H1 (cell line): ENCODE measurements at regions not wholly inside any gene's neighbourhood (a gene's known extent, or its start where the extent isn't known, plus 50 kb on each side); places are given as distances from the start of the nearest gene placed in this dataset.

Source experiments
- CTCF ChIA-PET: fragments of 300-600 bp; sonication (Branson Sonifier 250); formaldehyde crosslinking; loops from one replicate; lab custom pipeline; 2021; ENCODE audit not compliant: partially characterized antibody; lab: Charles Lee
- POLR2A ChIA-PET: fragments of 300-600 bp; sonication (Branson Sonifier 250); formaldehyde crosslinking; loops from one replicate; lab custom pipeline; 2021; ENCODE audit warnings: inconsistent platforms; ENCODE audit not compliant: partially characterized antibody; lab: Charles Lee
- DNase-seq, 2 experiments: peaks; one replicate each; pipeline versions ENCODE4 v3.0.0 to v3.0.0-alpha.2; 2010 to 2022; ENCODE audit warnings: low spot score in 2 of 2, low read depth in 1 of 2, mixed read lengths in 1 of 2
- FAIRE-seq: peaks from 2 replicates; lab custom pipeline; 2011; peaks lifted over from hg19 to GRCh38; lab: Jason Lieb, UNC
- H2AFZ ChIP-seq: 2 replicates; pipeline ENCODE4 v1.8.1; 2012; ENCODE audit warnings: low read length, inconsistent platforms
- H2AK5ac ChIP-seq: 2 replicates; pipeline ENCODE4 v1.6.1; 2013; ENCODE audit warnings: low read depth, low read length
- H2BK120ac ChIP-seq: replicated peaks from 2 replicates; pipeline ENCODE3; 2013; ENCODE audit warnings: low read depth, low read length, inconsistent platforms
- H2BK12ac ChIP-seq: 2 replicates; pipeline ENCODE4 v1.6.1; 2013; ENCODE audit warnings: low read depth, low read length
- H2BK15ac ChIP-seq: 2 replicates; pipeline ENCODE4 v1.6.1; 2013; ENCODE audit warnings: low read length
- H2BK20ac ChIP-seq: 2 replicates; pipeline ENCODE4 v1.6.1; 2013; ENCODE audit warnings: low read length
- H2BK5ac ChIP-seq: 2 replicates; pipeline ENCODE4 v1.6.1; 2013; ENCODE audit warnings: low read depth, low read length
- H3K14ac ChIP-seq: 2 replicates; pipeline ENCODE4 v1.6.1; 2013; ENCODE audit warnings: inconsistent platforms; ENCODE audit not compliant: insufficient read length
- H3K18ac ChIP-seq: 2 replicates; pipeline ENCODE4 v1.6.1; 2013; ENCODE audit warnings: low read length; ENCODE audit errors: extremely low read depth
- H3K23ac ChIP-seq: 2 replicates; pipeline ENCODE4 v1.6.1; 2013; ENCODE audit warnings: inconsistent platforms; ENCODE audit not compliant: insufficient read length
- H3K23me2 ChIP-seq: 2 replicates; pipeline ENCODE4 v1.6.1; 2013; ENCODE audit warnings: low read depth, low read length
- H3K27ac ChIP-seq: 2 replicates; pipeline ENCODE4 v1.6.1; 2011; ENCODE audit warnings: low read depth, low read length, inconsistent platforms
- H3K27me3 ChIP-seq, 4 experiments: replicated peaks in 1 of 4; 1 replicate in 1 of 4; 2 replicates in 3 of 4; pipeline versions ENCODE4 v1.6.1 to v1.8.1; 2011 to 2013; ENCODE audit warnings: low read length in 3 of 4, mild to moderate bottlenecking in 3 of 4, inconsistent platforms in 2 of 4, mixed read lengths in 2 of 4, moderate library complexity in 1 of 4; ENCODE audit not compliant: control insufficient read depth in 3 of 4, insufficient read depth in 3 of 4; ENCODE audit errors: extremely low read depth in 1 of 4
- H3K36me3 ChIP-seq, 4 experiments: 2 replicates each; pipeline versions ENCODE4 v1.6.1 to v1.8.1; 2011 to 2013; ENCODE audit warnings: mild to moderate bottlenecking in 4 of 4, low read length in 3 of 4, moderate library complexity in 2 of 4, control low read depth in 1 of 4, inconsistent platforms in 1 of 4; ENCODE audit not compliant: insufficient read depth in 4 of 4, control insufficient read depth in 2 of 4
- H3K4ac ChIP-seq: replicated peaks from 2 replicates; pipeline ENCODE3; 2013; ENCODE audit warnings: low read length, low read depth, mixed read lengths, inconsistent platforms; ENCODE audit not compliant: insufficient read length
- H3K4me1 ChIP-seq, 4 experiments: replicated peaks in 1 of 4; 1 replicate in 1 of 4; 2 replicates in 3 of 4; pipeline versions ENCODE4 v1.6.1 to v1.8.1; 2011 to 2013; ENCODE audit warnings: low read length in 3 of 4, inconsistent platforms in 2 of 4, mixed read lengths in 1 of 4; ENCODE audit not compliant: insufficient read depth in 4 of 4, control insufficient read depth in 3 of 4
- H3K4me2 ChIP-seq, 2 experiments: 2 replicates each; pipeline versions ENCODE4 v1.6.1 to v1.8.1; 2011 to 2013; ENCODE audit warnings: low read depth in 2 of 2, low read length in 2 of 2, control low read depth in 1 of 2, inconsistent platforms in 1 of 2, mild to moderate bottlenecking in 1 of 2; ENCODE audit not compliant: insufficient read depth in 1 of 2
- H3K4me3 ChIP-seq, 4 experiments: fragments of 200-600, 300-600 bp in 1 of 4; sonication (generic), shearing (Covaris generic), sonication (Bioruptor Twin) in 1 of 4; 2 replicates each; pipeline versions ENCODE4 v1.5.1 to v1.8.1; 2011 to 2016; ENCODE audit warnings: low read length in 4 of 4, low read depth in 3 of 4, control low read depth in 2 of 4, inconsistent platforms in 2 of 4, mild to moderate bottlenecking in 2 of 4, mixed read lengths in 1 of 4, moderate library complexity in 1 of 4; ENCODE audit not compliant: insufficient read depth in 2 of 4; ENCODE audit errors: extremely low read depth in 1 of 4
- H3K56ac ChIP-seq: replicated peaks from 2 replicates; pipeline ENCODE3; 2013; ENCODE audit warnings: low read depth, mild to moderate bottlenecking, mixed read lengths, low read length, inconsistent platforms; ENCODE audit not compliant: insufficient read length
- H3K79me1 ChIP-seq: 2 replicates; pipeline ENCODE4 v1.6.1; 2013; ENCODE audit warnings: low read depth, low read length, control low read depth
- H3K79me2 ChIP-seq, 2 experiments: 2 replicates each; pipeline versions ENCODE4 v1.6.1 to v1.8.1; 2012 to 2013; ENCODE audit warnings: low read length in 2 of 2, mild to moderate bottlenecking in 2 of 2, inconsistent platforms in 1 of 2; ENCODE audit not compliant: insufficient read depth in 2 of 2, control insufficient read depth in 1 of 2
- H3K9ac ChIP-seq, 4 experiments: replicated peaks in 1 of 4; 1 replicate in 1 of 4; 2 replicates in 3 of 4; pipeline versions ENCODE4 v1.6.1 to v1.8.1; 2011 to 2013; ENCODE audit warnings: low read depth in 3 of 4, low read length in 3 of 4, control low read depth in 2 of 4, mild to moderate bottlenecking in 2 of 4, moderate library complexity in 2 of 4, inconsistent platforms in 1 of 4; ENCODE audit errors: extremely low read depth in 1 of 4
- H3K9me3 ChIP-seq, 2 experiments: 2 replicates each; pipeline versions ENCODE4 v1.6.1 to v1.8.1; 2012 to 2013; ENCODE audit warnings: mild to moderate bottlenecking in 2 of 2, moderate library complexity in 2 of 2, control low read depth in 1 of 2, inconsistent platforms in 1 of 2, low read depth in 1 of 2, low read length in 1 of 2, mixed read lengths in 1 of 2; ENCODE audit not compliant: insufficient read depth in 2 of 2
- H4K20me1 ChIP-seq, 2 experiments: replicated peaks in 1 of 2; 2 replicates each; pipeline versions ENCODE3 to v1.8.1; 2011 to 2013; ENCODE audit warnings: inconsistent platforms in 2 of 2, low read length in 2 of 2, mild to moderate bottlenecking in 1 of 2; ENCODE audit not compliant: insufficient read depth in 2 of 2, control insufficient read depth in 1 of 2
- H4K5ac ChIP-seq: 2 replicates; pipeline ENCODE4 v1.6.1; 2013; ENCODE audit warnings: low read length, low read depth, mixed read lengths, inconsistent platforms; ENCODE audit not compliant: insufficient read length
- H4K8ac ChIP-seq: 2 replicates; pipeline ENCODE4 v1.8.0; 2013; ENCODE audit warnings: mild to moderate bottlenecking, moderate library complexity, low read length, inconsistent platforms; ENCODE audit not compliant: insufficient read depth; ENCODE audit errors: extremely low read depth
- H4K91ac ChIP-seq: replicated peaks from 2 replicates; pipeline ENCODE3; 2013; ENCODE audit warnings: low read length, mixed read lengths, inconsistent platforms; ENCODE audit not compliant: insufficient read length
- BRCA1 ChIP-seq: IDR thresholded peaks from 2 replicates; pipeline ENCODE4 v1.6.1; 2012; ENCODE audit warnings: low read depth, low read length, improper control_type of control experiment
- CBX5 ChIP-seq: fragments of 300-800, 300-1000 bp; sonication (generic); IDR thresholded peaks from 2 replicates; pipeline ENCODE4 v1.7.1; 2016; ENCODE audit warnings: antibody characterized with exemption, low read length, low read depth
- CREB1 ChIP-seq: IDR thresholded peaks from 2 replicates; pipeline ENCODE4 v1.6.1; 2012; ENCODE audit warnings: inconsistent platforms
- JUND ChIP-seq: IDR thresholded peaks from 2 replicates; pipeline ENCODE4 v1.6.1; 2011; ENCODE audit warnings: mild to moderate bottlenecking, improper control_type of control experiment, low read length
- SAP30 ChIP-seq: fragments of 300-600 bp; sonication (generic); IDR thresholded peaks from 2 replicates; pipeline ENCODE4 v1.7.1; 2012; ENCODE audit warnings: low read length, moderate library complexity, mild to moderate bottlenecking, inconsistent platforms; ENCODE audit not compliant: insufficient read depth, insufficient replicate concordance
- SIRT6 ChIP-seq: IDR thresholded peaks from one replicate; pipeline ENCODE4 v1.7.1; 2012; ENCODE audit warnings: low read length, inconsistent platforms
- TCF12 ChIP-seq: IDR thresholded peaks from 2 replicates; pipeline ENCODE4 v1.6.1; 2011; ENCODE audit warnings: low read depth, mild to moderate bottlenecking, low read length
- TEAD4 ChIP-seq: IDR thresholded peaks from 2 replicates; pipeline ENCODE4 v1.6.1; 2012; ENCODE audit warnings: low read depth, low read length, inconsistent platforms, mixed read lengths
- WGBS, 2 experiments: shearing (Covaris generic) in 1 of 2; methylation state at CpG; one replicate each; pipeline versions ENCODE4 v1.1.6 to v1.1.7; 2013 to 2015; ENCODE audit warnings: low lambda C conversion rate in 2 of 2, mixed read lengths in 2 of 2, inconsistent platforms in 1 of 2, low coverage in 1 of 2, missing lambda C conversion rate in 1 of 2; ENCODE audit not compliant: insufficient replicate concordance in 2 of 2, insufficient coverage in 1 of 2, insufficient read length in 1 of 2; ENCODE audit errors: extremely low coverage in 1 of 2, missing lambda C conversion rate in 1 of 2; 5-methylcytosine and 5-hydroxymethylcytosine counted together

- H4K20me1 ChIP-seq, result peaks cover 6 to 7% of the 10 kb centered on the region in 2 experiments
- peaks cover 6% of the 10 kb centered on the region for H3K79me1 ChIP-seq
- WGBS, 2 experiments, result 93% methylated on average over 25 of the region's 28 CpGs; no CpG with 5 or more reads in 1 of the 2 experiments
- no peaks in the 10 kb centered on the region for H3K27me3 ChIP-seq
- no peak overlapping the region for H3K56ac ChIP-seq
- no peak overlapping the region for H4K5ac ChIP-seq
- H2BK15ac ChIP-seq, result no peak overlapping the region
- peaks cover 11 to 34% (median 20%) of the 10 kb centered on the region in 4 experiments for H3K36me3 ChIP-seq
- DNase-seq (no peak), FAIRE-seq (no peak)
- no peaks in the 10 kb centered on the region for H3K9me3 ChIP-seq
- no peak overlapping the region for H2AFZ ChIP-seq
- H2BK12ac ChIP-seq, result no peak overlapping the region
- TF ChIP-seq TCF12, result no peak
- no peak for TF ChIP-seq CBX5
- no peak for TF ChIP-seq TEAD4
- TF ChIP-seq BRCA1, result no peak
- TF ChIP-seq SAP30, result no peak
- TF ChIP-seq CREB1, result no peak
- no peak for TF ChIP-seq SIRT6
- no peak for TF ChIP-seq JUND
- H3K4me2 ChIP-seq, result no peak overlapping the region
- no peak overlapping the region for H3K23ac ChIP-seq
- no peak overlapping the region for H3K18ac ChIP-seq
- POLR2A ChIA-PET, result interaction anchor here (0.7 to 1.4 kb wide), 2 partner anchors 8 to 13 kb away, joined by 3 to 4 read pairs; no protein-coding TSS in a partner anchor
- peaks cover 0 to 5% (median 3%) of the 10 kb centered on the region in 4 experiments; a peak in 3 of 7 replicates for H3K4me1 ChIP-seq
- CTCF ChIA-PET, result interaction anchor here (0.6 to 1.5 kb wide), 4 partner anchors 10 to 323 kb away, joined by 3 to 5 read pairs (median 4); no protein-coding TSS in a partner anchor
- no peak overlapping the region for H3K4ac ChIP-seq
- H3K23me2 ChIP-seq, result no peaks in the 10 kb centered on the region
- no peak overlapping the region for H3K9ac ChIP-seq
- H2BK5ac ChIP-seq, result no peak overlapping the region
- H4K91ac ChIP-seq, result no peak overlapping the region
- no peak overlapping the region for H2AK5ac ChIP-seq
- H3K79me2 ChIP-seq, result peaks cover 0 to 3% of the 10 kb centered on the region in 2 experiments; a peak in 1 of 4 replicates
- peak overlapping the region; percentile 71; the same call in 1 of the 2 replicates for H4K8ac ChIP-seq
- no peak overlapping the region for H2BK20ac ChIP-seq
- H2BK120ac ChIP-seq, result no peak overlapping the region
- H3K4me3 ChIP-seq, result no peak overlapping the region
- no peak overlapping the region for H3K14ac ChIP-seq
- H3K27ac ChIP-seq, result no peak overlapping the region
These were observed 125.4 kb downstream of the RFLNA start for GRCh38 chr12:124420041-124420995.
